HS-5 (cell line): ENCODE measurements at regions not wholly inside any gene's neighbourhood (a gene's known extent, or its start where the extent isn't known, plus 50 kb on each side); places are given as distances from the start of the nearest gene placed in this dataset.
A peak's percentile ranks its signal among the peaks of the same experiment; 100 is the strongest.
"Not testable (repeated sequence)": the region's sequence is repeated elsewhere in the genome, so short reads cannot be mapped to it uniquely, and the experiment has no call there.

Source experiments
- DNase-seq: peaks from one replicate; pipeline ENCODE4 v3.0.0-alpha.2; 2012; ENCODE audit warnings: low read depth

GRCh38 chr6:21772477-21772876 lies 178.9 kb downstream of the SOX4 start:
- DNase-seq, result no peak

GRCh38 chr6:21772884-21773575 lies 179.5 kb downstream of the SOX4 start:
- no peak for DNase-seq

- DNase-seq, result no peak
Measured at GRCh38 chr6:21773576-21773968, 180.0 kb downstream of the SOX4 start.

GRCh38 chr6:21777846-21778245 lies 184.3 kb downstream of the SOX4 start:
- no peak for DNase-seq

GRCh38 chr6:21780141-21780540 lies 186.6 kb downstream of the SOX4 start:
- DNase-seq, result no peak

GRCh38 chr6:21780679-21781078 lies 187.1 kb downstream of the SOX4 start:
- no peak for DNase-seq

GRCh38 chr6:21781128-21781527 lies 187.6 kb downstream of the SOX4 start:
- DNase-seq, result no peak

GRCh38 chr6:21785164-21785563 lies 191.6 kb downstream of the SOX4 start:
- DNase-seq, result no peak

- DNase-seq, result no peak
Measured at GRCh38 chr6:21791056-21791455, 197.5 kb downstream of the SOX4 start.

- DNase-seq, result no peak
Measured at GRCh38 chr6:21791581-21791980, 198.0 kb downstream of the SOX4 start.

GRCh38 chr6:21792177-21792576 lies 198.6 kb downstream of the SOX4 start:
- no peak for DNase-seq

GRCh38 chr6:21796979-21797378 lies 203.4 kb downstream of the SOX4 start:
- not testable (repeated sequence) for DNase-seq

- no peak for DNase-seq
Measured at GRCh38 chr6:21798468-21798867, 204.9 kb downstream of the SOX4 start.

GRCh38 chr6:21800330-21800729 lies 206.8 kb downstream of the SOX4 start:
- DNase-seq, result no peak

- no peak for DNase-seq
Measured at GRCh38 chr6:21800948-21801438, 207.4 kb downstream of the SOX4 start.

GRCh38 chr6:21801446-21802174 lies 208.1 kb downstream of the SOX4 start:
- no peak for DNase-seq

- DNase-seq, result no peak
Measured at GRCh38 chr6:21802175-21802822, 208.7 kb downstream of the SOX4 start.

GRCh38 chr6:21804941-21805610 lies 211.5 kb downstream of the SOX4 start:
- DNase-seq, result no peak

- no peak for DNase-seq
Measured at GRCh38 chr6:21807299-21808044, 213.9 kb downstream of the SOX4 start.

- DNase-seq, result peak; percentile 45
Measured at GRCh38 chr6:21808045-21808470, 214.5 kb downstream of the SOX4 start.

- no peak for DNase-seq
Measured at GRCh38 chr6:21808551-21809242, 215.1 kb downstream of the SOX4 start.
